ENCODE measurements at regions not wholly inside any gene's neighbourhood (a gene's known extent, or its start where the extent isn't known, plus 50 kb on each side); places are given as distances from the start of the nearest gene placed in this dataset.
A peak's percentile ranks its signal among the peaks of the same experiment; 100 is the strongest.

DNA sequence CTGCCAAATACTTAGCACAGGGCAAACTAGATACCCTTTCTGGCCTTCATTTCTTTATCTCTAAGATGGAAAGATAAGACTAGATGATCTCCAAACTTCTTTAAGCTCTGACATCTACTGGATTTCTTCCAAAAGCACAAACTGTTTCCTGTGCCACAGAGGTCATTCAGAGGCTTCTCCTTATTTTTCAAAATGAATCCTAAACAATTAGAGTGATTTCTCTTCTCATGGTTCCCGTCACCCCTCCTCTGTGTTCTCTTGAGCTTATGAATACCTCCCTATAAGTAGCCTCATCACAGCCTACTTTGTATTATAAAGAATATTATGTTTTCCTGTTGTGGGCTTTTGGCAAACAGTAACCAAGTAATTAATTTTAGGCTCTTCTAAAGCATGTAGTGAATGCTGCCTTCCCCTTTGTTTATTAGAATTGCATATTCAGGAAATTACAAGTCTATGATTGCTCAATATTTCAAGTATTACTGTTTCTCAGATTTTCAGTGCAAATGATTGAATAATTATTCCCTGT, 179.5 kb downstream of the REEP3 start:
- H3K4me3 ChIP-seq (ENCODE audit: low read depth, low read length) = no peak overlapping the region
- DNase-seq (ENCODE audit: low read depth) = peak; percentile 73
- TF ChIP-seq, protein P1, sequence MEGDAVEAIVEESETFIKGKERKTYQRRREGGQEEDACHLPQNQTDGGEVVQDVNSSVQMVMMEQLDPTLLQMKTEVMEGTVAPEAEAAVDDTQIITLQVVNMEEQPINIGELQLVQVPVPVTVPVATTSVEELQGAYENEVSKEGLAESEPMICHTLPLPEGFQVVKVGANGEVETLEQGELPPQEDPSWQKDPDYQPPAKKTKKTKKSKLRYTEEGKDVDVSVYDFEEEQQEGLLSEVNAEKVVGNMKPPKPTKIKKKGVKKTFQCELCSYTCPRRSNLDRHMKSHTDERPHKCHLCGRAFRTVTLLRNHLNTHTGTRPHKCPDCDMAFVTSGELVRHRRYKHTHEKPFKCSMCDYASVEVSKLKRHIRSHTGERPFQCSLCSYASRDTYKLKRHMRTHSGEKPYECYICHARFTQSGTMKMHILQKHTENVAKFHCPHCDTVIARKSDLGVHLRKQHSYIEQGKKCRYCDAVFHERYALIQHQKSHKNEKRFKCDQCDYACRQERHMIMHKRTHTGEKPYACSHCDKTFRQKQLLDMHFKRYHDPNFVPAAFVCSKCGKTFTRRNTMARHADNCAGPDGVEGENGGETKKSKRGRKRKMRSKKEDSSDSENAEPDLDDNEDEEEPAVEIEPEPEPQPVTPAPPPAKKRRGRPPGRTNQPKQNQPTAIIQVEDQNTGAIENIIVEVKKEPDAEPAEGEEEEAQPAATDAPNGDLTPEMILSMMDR (conservative IDR thresholded peaks at IDR 0.05; ENCODE audit: low read depth, low read length) = no peak

DNA sequence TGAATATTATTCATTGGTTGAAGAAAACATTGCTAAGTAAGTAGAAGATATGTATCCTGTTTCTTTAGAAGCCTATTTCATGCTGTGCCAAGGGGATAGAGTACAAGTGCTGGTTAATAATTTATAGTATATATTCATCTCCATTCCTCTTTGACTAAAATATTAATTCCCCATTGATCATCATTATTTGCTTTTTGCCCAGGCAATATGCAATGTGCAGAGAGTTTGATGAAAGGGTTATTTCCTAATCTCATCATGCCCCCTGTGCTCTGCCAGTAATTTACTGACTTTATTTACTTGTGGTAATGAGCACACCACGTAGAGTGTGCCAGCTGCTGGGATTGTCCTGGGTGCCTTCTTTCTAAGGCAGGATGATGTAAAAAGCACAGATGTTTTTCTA, 180.9 kb downstream of the REEP3 start:
- no peak for DNase-seq (ENCODE audit: low read depth)
- no peak overlapping the region for H3K4me3 ChIP-seq (ENCODE audit: low read depth, low read length)
- TF ChIP-seq, protein P1 (conservative IDR thresholded peaks at IDR 0.05; ENCODE audit: low read depth, low read length) = no peak

DNA sequence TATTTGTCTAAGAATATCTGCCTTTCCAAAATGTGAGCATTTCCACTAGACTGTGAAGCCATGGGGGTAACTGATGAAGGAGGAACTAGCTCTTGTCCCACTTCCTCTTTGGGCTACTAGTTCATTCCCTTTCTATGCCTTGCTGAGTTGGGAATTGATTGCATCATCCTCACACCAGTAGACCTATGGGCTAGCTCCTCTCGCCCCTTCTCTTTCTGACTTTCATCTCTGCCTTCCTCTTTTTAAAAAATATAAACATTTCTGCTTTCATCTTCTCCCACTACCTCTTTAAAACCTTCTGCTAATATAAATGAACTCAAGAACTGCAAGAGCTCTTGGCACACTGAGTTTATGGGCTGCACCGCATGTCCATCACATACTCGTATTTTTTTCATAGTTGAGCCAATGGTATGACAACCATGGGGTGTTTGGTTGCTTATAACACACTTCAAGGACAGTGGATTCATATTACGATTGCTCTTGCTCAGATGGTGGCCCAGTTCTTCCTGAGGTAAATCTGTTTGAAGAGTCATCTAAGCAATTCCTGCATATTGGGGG, 182.0 kb downstream of the REEP3 start:
- H3K4me3 ChIP-seq (ENCODE audit: low read depth, low read length) = no peak overlapping the region
- DNase-seq (ENCODE audit: low read depth) = peak; percentile 54
- TF ChIP-seq, protein P1 (conservative IDR thresholded peaks at IDR 0.05; ENCODE audit: low read depth, low read length) = no peak

DNA sequence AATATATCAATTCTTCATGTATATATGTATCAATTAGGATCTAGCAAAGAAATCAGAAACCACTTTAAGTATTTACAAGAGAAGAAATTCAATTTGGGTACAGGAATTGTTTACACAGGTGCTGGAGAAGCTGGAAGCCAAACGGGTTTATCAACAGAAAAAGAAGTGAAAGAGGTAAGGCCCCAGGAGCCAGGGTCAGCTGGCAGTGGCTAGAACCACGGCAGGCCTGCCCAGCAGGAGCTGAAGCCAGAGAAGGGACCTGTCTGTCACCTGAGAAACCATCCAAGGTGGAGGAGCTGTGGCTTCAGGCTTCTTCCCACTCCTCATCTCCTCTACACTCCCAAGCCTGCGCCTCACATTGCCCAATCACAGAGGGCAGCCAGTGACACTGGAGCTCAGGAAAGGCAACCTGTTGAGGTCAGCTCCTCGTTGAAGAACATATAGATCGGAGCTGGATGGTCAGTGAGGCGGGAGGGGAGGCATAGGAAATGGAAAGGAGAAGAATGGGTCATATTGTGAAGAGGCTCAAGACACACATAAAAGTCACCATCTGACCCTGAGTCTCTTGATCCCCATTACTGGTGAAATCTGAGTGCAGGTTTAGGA, 182.6 kb downstream of the REEP3 start:
- H3K4me3 ChIP-seq (ENCODE audit: low read depth, low read length) = no peak overlapping the region
- TF ChIP-seq, protein P1 (conservative IDR thresholded peaks at IDR 0.05; ENCODE audit: low read depth, low read length) = no peak
- DNase-seq (ENCODE audit: low read depth) = no peak

DNA sequence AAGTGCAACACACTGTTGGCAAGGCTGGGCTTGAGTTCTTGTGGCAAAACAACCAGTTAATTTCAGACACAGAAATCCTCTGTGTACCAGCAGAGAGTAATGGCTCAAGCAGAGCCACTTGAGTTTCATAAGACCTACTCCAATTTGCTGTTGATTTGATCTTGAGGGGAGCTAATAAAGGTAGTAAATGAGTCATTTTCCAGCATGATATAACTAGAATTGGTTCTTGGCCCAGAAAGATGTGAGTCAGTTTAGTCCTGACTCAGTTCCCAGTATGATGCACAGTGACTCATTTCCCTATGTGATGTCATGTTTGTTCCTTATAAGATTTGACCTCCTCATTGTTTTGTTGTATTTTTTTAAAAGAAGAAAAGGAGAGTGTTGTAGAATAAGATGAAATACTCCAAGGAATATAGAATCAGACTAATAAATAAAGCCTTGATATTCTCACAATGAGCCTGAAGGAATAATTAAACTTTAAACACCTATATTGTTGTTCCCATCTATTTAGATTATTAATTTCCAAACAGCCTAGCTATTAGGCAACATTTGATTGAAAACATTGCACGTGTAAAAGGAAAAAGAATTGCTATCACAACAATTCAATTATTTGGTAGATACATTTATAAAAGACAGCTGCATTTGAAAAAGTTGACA, 186.2 kb downstream of the REEP3 start:
- TF ChIP-seq, protein P1 (conservative IDR thresholded peaks at IDR 0.05; ENCODE audit: low read depth, low read length) = no peak
- no peak overlapping the region for H3K4me3 ChIP-seq (ENCODE audit: low read depth, low read length)
- DNase-seq (ENCODE audit: low read depth) = peak; percentile 99

GRCh38 chr10:63708421-63708820, 187.2 kb downstream of the REEP3 start:
- no peak overlapping the region for H3K4me3 ChIP-seq (ENCODE audit: low read depth, low read length)
- TF ChIP-seq, protein P1 (conservative IDR thresholded peaks at IDR 0.05; ENCODE audit: low read depth, low read length) = no peak
- DNase-seq (ENCODE audit: low read depth) = no peak

All from choroid plexus epithelial cell (primary cell).